ENCODE measurements at regions not wholly inside any gene's neighbourhood (a gene's known extent, or its start where the extent isn't known, plus 50 kb on each side); places are given as distances from the start of the nearest gene placed in this dataset.

GRCh38 chr6:17004269-17004668, 97.6 kb upstream of the STMND1 start:
- Histone ChIP-seq H3K4me2 (no peak overlapping the region), H4K20me1 (replicated peaks; ENCODE audit: insufficient read depth) (no peaks in the 10 kb centered on the region), H3K27ac (ENCODE audit: low read depth) (no peak overlapping the region), H3K27me3 (ENCODE audit: insufficient read depth) (no peaks in the 10 kb centered on the region), H3K79me2 (replicated peaks; ENCODE audit: insufficient read depth) (no peaks in the 10 kb centered on the region), H3K4me1 (ENCODE audit: insufficient read depth) (no peaks in the 10 kb centered on the region), H3K4me3 (no peak overlapping the region), H2AFZ (no peak overlapping the region), H3F3A (replicated peaks; ENCODE audit: low read depth) (no peaks in the 10 kb centered on the region), H3K9me2 (ENCODE audit: insufficient read depth) (no peaks in the 10 kb centered on the region), H3K36me3 (ENCODE audit: insufficient read depth) (no peaks in the 10 kb centered on the region)
- no peak for ATAC-seq
- H3K4me3 Mint-ChIP-seq = no peak overlapping the region
- DNase-seq (ENCODE audit: low spot score) = no peak
- H3K4me1 Mint-ChIP-seq = no peaks in the 10 kb centered on the region
- no peak for TF ChIP-seq EZH2 (IDR thresholded peaks at IDR 0.05; ENCODE audit: low read depth, unreplicated experiment)
- no peak for TF ChIP-seq EZH2phosphoT487 (IDR thresholded peaks at IDR 0.05; ENCODE audit: unreplicated experiment)
- no peak for TF ChIP-seq ZNF114 (CRISPR knock-in tag; IDR thresholded peaks at IDR 0.05)
- TF ChIP-seq JUNB (IDR thresholded peaks at IDR 0.05; ENCODE audit: unreplicated experiment) = no peak
- TF ChIP-seq ZNF331 (CRISPR knock-in tag; IDR thresholded peaks at IDR 0.05; ENCODE audit: low read depth) = no peak
- no peak for TF ChIP-seq STAT1 (IDR thresholded peaks at IDR 0.05; ENCODE audit: unreplicated experiment)
- TF ChIP-seq NANOG (IDR thresholded peaks at IDR 0.05; ENCODE audit: borderline replicate concordance) = no peak
- no peak for TF ChIP-seq ZNF462 (CRISPR knock-in tag; IDR thresholded peaks at IDR 0.05)
- no peak for TF ChIP-seq POLR2AphosphoS5 (IDR thresholded peaks at IDR 0.05; ENCODE audit: low read depth)
- no peak for TF ChIP-seq CTCF (conservative IDR thresholded peaks at IDR 0.05; ENCODE audit: low read depth in 2 of 2)
- TF ChIP-seq REST (IDR thresholded peaks at IDR 0.05; ENCODE audit: unreplicated experiment) = no peak
- TF ChIP-seq ETS1 (IDR thresholded peaks at IDR 0.05) = no peak
- no peak for TF ChIP-seq CREB1 (CRISPR knock-in tag; IDR thresholded peaks at IDR 0.05; ENCODE audit: low read depth)
- no peaks in the 10 kb centered on the region for H3K27me3 Mint-ChIP-seq (ENCODE audit: insufficient read depth, low read depth, poor library complexity)
- H3K36me3 Mint-ChIP-seq (ENCODE audit: low read depth) = no peaks in the 10 kb centered on the region
- peaks cover 5% of the 10 kb centered on the region; the same call in 2 of the 3 replicates for H3K9me3 Mint-ChIP-seq
- no peak overlapping the region for H3K27ac Mint-ChIP-seq

All from GM23338 (cell line).